K562 (cell line): ENCODE measurements at regions not wholly inside any gene's neighbourhood (a gene's known extent, or its start where the extent isn't known, plus 50 kb on each side); places are given as distances from the start of the nearest gene placed in this dataset.

Experiments
- BCOR ChIP-seq: fragments of 450-650 bp; IDR thresholded peaks from 2 replicates; pipeline ENCODE4 v1.6.1; 2016
- CREB5 ChIP-seq: fragments of 250-450 bp; sonication (Bioruptor Pico); IDR thresholded peaks from 2 replicates; pipeline ENCODE4 v1.5.0; 2020; ENCODE audit warnings: mild to moderate bottlenecking
- FOXP1 ChIP-seq: sonication (generic); formaldehyde crosslinking; IDR thresholded peaks from 2 replicates; pipeline ENCODE4 v1.8.0; 2022; ENCODE audit warnings: mild to moderate bottlenecking, missing genetic modification reagents
- MAFF ChIP-seq: IDR thresholded peaks from 2 replicates; pipeline ENCODE4 v1.6.1; 2012; ENCODE audit warnings: low read length, improper control_type of control experiment
- NFE2L1 ChIP-seq: fragments of 450-650 bp; IDR thresholded peaks from 2 replicates; pipeline ENCODE4 v1.6.1; 2016; ENCODE audit warnings: missing genetic modification characterization, low read depth, mild to moderate bottlenecking, missing compliant biosample characterization, moderate library complexity, borderline replicate concordance
- POLR2AphosphoS5 ChIP-seq: IDR thresholded peaks from 2 replicates; pipeline ENCODE4 v1.6.1; 2011; ENCODE audit warnings: mild to moderate bottlenecking, low read depth, low read length, moderate library complexity; ENCODE audit not compliant: control insufficient read depth, insufficient read depth
- POLR2B ChIP-seq: fragments of 450-650 bp; IDR thresholded peaks from 2 replicates; pipeline ENCODE4 v1.6.1; 2018; ENCODE audit warnings: low read depth; ENCODE audit not compliant: partially characterized antibody
- RBM17 ChIP-seq: fragments of 200-400 bp; formaldehyde crosslinking; IDR thresholded peaks from 2 replicates; pipeline ENCODE4 v1.6.1; 2017; ENCODE audit warnings: low read depth, mild to moderate bottlenecking, low read length, borderline replicate concordance
- TAF1 ChIP-seq: IDR thresholded peaks from 2 replicates; pipeline ENCODE4 v1.6.1; 2011; ENCODE audit warnings: mild to moderate bottlenecking, low read length, moderate library complexity; ENCODE audit not compliant: insufficient read depth, control insufficient read depth, severe bottlenecking; ENCODE audit errors: extremely low read depth
- TRIM28 ChIP-seq: fragments of 450-650 bp; IDR thresholded peaks from 2 replicates; pipeline ENCODE4 v1.6.1; 2017
- ZBTB49 ChIP-seq: sonication (generic); formaldehyde crosslinking; IDR thresholded peaks from 2 replicates; pipeline ENCODE4 v1.8.0; 2022; ENCODE audit warnings: missing genetic modification reagents, mild to moderate bottlenecking, borderline replicate concordance
- ZNF445 ChIP-seq: fragments of 250-450 bp; sonication (Bioruptor Pico); IDR thresholded peaks from 2 replicates; pipeline ENCODE4 v1.4.0; 2020; ENCODE audit warnings: low read depth, mild to moderate bottlenecking, moderate library complexity

GRCh38 chr10:43921881-43922280, 273.2 kb upstream of the ZNF32 start (continued):
- TF ChIP-seq FOXP1 (CRISPR knock-in tag) (no peak), BCOR (no peak), POLR2B (no peak), ZBTB49 (CRISPR knock-in tag) (no peak), CREB5 (CRISPR knock-in tag) (no peak), RBM17 (no peak), NFE2L1 (tag) (no peak), MAFF (no peak), TAF1 (no peak), ZNF445 (CRISPR knock-in tag) (no peak), POLR2AphosphoS5 (no peak), TRIM28 (no peak)
